Retinal pigment epithelial cell (primary cell): ENCODE measurements at regions not wholly inside any gene's neighbourhood (a gene's known extent, or its start where the extent isn't known, plus 50 kb on each side); places are given as distances from the start of the nearest gene placed in this dataset.

Experiments
- DNase-seq: peaks from one replicate; pipeline ENCODE4 v3.0.0-alpha.2; 2010; ENCODE audit warnings: low read depth
- H3K4me3 ChIP-seq: 2 replicates; pipeline ENCODE4 v1.5.1; 2011; ENCODE audit warnings: mild to moderate bottlenecking, low read length, control low read depth, moderate library complexity
- TF ChIP-seq, protein P1 (sequence below): conservative IDR thresholded peaks from 2 replicates; pipeline ENCODE4 v1.5.1; 2011; ENCODE audit warnings: low read depth, low read length, control low read depth, inconsistent platforms

DNA sequence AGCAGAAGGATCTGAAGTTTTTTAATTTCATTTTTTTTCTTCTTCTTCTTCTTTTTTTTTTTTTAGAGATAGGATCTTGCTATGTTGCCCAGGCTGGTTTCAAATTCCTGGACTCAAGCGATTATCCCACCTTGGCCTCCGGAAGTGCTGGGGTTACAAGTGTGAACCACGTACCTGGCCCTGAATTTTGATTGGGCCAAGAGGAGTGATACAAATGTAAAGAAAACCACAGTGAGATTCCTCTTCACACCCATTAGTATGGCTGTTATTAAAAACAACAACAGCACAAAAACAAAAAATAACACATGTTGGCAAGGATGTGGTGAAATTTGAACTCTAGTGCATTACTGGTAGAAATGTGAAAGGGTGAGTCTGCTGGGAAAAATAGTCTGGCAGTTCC, 79.1 kb downstream of the KLF4 start:
- no peak overlapping the region for H3K4me3 ChIP-seq
- no peak for DNase-seq
- TF ChIP-seq, protein P1, sequence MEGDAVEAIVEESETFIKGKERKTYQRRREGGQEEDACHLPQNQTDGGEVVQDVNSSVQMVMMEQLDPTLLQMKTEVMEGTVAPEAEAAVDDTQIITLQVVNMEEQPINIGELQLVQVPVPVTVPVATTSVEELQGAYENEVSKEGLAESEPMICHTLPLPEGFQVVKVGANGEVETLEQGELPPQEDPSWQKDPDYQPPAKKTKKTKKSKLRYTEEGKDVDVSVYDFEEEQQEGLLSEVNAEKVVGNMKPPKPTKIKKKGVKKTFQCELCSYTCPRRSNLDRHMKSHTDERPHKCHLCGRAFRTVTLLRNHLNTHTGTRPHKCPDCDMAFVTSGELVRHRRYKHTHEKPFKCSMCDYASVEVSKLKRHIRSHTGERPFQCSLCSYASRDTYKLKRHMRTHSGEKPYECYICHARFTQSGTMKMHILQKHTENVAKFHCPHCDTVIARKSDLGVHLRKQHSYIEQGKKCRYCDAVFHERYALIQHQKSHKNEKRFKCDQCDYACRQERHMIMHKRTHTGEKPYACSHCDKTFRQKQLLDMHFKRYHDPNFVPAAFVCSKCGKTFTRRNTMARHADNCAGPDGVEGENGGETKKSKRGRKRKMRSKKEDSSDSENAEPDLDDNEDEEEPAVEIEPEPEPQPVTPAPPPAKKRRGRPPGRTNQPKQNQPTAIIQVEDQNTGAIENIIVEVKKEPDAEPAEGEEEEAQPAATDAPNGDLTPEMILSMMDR, result no peak

GRCh38 chr9:107409581-107410389, 79.8 kb downstream of the KLF4 start:
- DNase-seq, result no peak
- TF ChIP-seq, protein P1, result no peak

GRCh38 chr9:107407675-107408074, 81.9 kb downstream of the KLF4 start:
- no peak for DNase-seq
- H3K4me3 ChIP-seq, result no peak overlapping the region
- TF ChIP-seq, protein P1, result no peak

More at GRCh38 chr9:107409581-107410389, 79.8 kb downstream of the KLF4 start:
- H3K4me3 ChIP-seq, result no peak overlapping the region

GRCh38 chr9:107405511-107405910, 84.1 kb downstream of the KLF4 start:
- no peak overlapping the region for H3K4me3 ChIP-seq
- DNase-seq, result no peak
- TF ChIP-seq, protein P1, result no peak

DNA sequence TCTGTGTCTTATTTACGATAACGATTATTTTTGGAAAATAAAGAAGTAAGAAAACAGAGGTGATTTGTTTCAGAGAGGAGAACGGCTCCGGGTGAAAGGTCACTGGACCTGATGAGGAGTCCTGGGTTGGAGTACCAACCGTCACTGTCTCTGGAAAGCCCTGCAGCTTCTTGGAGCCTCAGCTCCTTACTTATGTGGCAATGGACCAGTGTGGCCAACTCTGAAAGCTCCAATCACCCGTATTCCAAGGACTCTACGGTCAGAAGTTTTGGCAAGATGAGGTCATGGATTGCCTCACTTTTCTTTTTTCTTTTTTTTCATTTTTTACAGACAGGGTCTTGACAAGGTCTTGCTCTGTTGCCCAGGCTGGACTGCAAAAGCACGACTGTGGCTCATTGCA, 84.8 kb downstream of the KLF4 start:
- no peak for DNase-seq
- H3K4me3 ChIP-seq, result no peak overlapping the region
- TF ChIP-seq, protein P1, result no peak

DNA sequence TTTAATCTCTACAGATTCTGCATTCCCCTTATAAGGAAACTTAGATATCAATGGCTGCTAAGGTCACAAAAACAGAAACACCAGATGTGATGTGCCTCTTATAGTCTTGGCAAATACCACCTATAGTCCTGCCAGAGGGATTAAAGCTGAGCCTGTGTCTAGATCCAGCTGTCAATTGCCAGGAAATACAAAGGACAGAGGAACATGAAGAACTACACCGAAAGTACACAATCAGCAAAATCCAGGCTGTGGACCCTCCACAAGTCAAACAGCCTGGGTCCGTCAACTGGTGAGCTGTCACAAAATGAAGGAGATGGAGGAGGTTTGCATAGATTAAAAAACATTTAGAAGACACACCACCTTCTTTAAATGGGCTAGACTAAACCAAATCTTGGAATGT, 85.4 kb downstream of the KLF4 start:
- no peak overlapping the region for H3K4me3 ChIP-seq
- DNase-seq, result no peak
- TF ChIP-seq, protein P1, result no peak
